ENCODE measurements at regions not wholly inside any gene's neighbourhood (a gene's known extent, or its start where the extent isn't known, plus 50 kb on each side); places are given as distances from the start of the nearest gene placed in this dataset.

DNA sequence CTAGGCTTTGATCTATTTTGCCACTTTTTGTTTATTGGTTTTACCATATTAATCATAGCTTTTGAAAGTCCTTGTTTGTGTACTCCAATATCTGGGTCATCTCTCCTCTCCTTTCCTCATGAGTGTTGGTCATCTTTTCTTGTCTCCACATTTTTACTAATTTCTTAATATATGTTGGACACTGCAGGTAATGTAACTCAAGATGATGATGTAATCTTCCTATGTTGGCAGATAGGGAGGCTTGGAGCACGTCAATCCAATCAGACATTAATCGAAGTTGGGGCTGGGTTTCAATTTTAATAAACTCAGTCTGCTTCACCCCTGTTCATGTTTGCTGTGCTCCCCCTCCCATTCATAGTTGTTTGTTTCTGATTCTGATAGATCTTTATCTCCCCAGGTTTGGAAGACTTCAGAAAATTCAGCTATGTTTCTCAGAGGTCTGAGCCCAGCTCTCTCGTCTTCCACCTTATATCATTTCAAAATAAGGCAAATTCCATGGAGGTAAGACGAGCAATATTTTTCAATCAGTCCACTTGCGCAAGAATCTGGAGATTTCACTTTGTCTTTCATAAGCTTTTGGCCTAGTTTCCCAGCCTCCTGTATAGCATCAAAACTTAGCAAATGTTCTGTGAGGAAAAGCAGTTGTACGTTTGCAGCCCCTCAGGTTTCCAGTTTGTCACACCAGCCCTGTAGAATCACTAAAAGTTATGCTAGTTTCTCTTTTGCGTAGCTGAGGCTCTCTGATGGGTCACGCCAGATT, 504.1 kb downstream of the TMTC2 start:
- no peak overlapping the region for H4K5ac ChIP-seq (ENCODE audit: insufficient read length, low read depth, low read length)
- no peaks in the 10 kb centered on the region for H3K4me1 ChIP-seq (replicated peaks in 1 of 4; ENCODE audit: control insufficient read depth in 3 of 4, insufficient read depth in 4 of 4, low read length in 3 of 4)
- no peak overlapping the region for H3K4me3 ChIP-seq (ENCODE audit: extremely low read depth in 1 of 4, insufficient read depth in 2 of 4, low read depth in 3 of 4, low read length in 4 of 4)
- POLR2A ChIA-PET (ENCODE audit: partially characterized antibody) = no interaction called here
- CTCF ChIA-PET (ENCODE audit: partially characterized antibody) = interaction anchor here (0.8 kb wide), 1 partner anchor 13 kb away, joined by 3 read pairs; no protein-coding TSS in a partner anchor
- no peak overlapping the region for H2AFZ ChIP-seq (ENCODE audit: low read length)
- no peaks in the 10 kb centered on the region for H3K23me2 ChIP-seq (ENCODE audit: low read depth, low read length)
- H3K4ac ChIP-seq (replicated peaks; ENCODE audit: insufficient read length, low read depth, low read length) = no peak overlapping the region
- no peak overlapping the region for H3K18ac ChIP-seq (ENCODE audit: extremely low read depth, low read length)
- 81% methylated on average over 8 of the region's 8 CpGs; no CpG with 5 or more reads in 1 of the 2 experiments for WGBS, 2 experiments (ENCODE audit: extremely low coverage in 1 of 2, insufficient coverage in 1 of 2, insufficient read length in 1 of 2, insufficient replicate concordance in 2 of 2, low coverage in 1 of 2, low lambda C conversion rate in 2 of 2, missing lambda C conversion rate in 1 of 2)
- H3K27me3 ChIP-seq (replicated peaks in 1 of 4; ENCODE audit: control insufficient read depth in 3 of 4, extremely low read depth in 1 of 4, insufficient read depth in 3 of 4, low read length in 3 of 4) = no peaks in the 10 kb centered on the region
- H3K9me3 ChIP-seq (ENCODE audit: insufficient read depth in 2 of 2, low read depth in 1 of 2, low read length in 1 of 2) = no peaks in the 10 kb centered on the region
- H3K36me3 ChIP-seq (ENCODE audit: control insufficient read depth in 2 of 4, insufficient read depth in 4 of 4, low read length in 3 of 4) = no peaks in the 10 kb centered on the region
- no peak overlapping the region for H2BK15ac ChIP-seq (ENCODE audit: low read length)
- H2AK5ac ChIP-seq (ENCODE audit: low read depth, low read length) = no peak overlapping the region
- H4K8ac ChIP-seq (ENCODE audit: extremely low read depth, insufficient read depth, low read length) = no peak overlapping the region
- no peak overlapping the region for H3K23ac ChIP-seq (ENCODE audit: insufficient read length)
- no peaks in the 10 kb centered on the region for H3K79me1 ChIP-seq (ENCODE audit: low read depth, low read length)
- no peak overlapping the region for H2BK12ac ChIP-seq (ENCODE audit: low read depth, low read length)
- no peak for FAIRE-seq
- no peak overlapping the region for H4K91ac ChIP-seq (replicated peaks; ENCODE audit: insufficient read length, low read length)
- DNase-seq (ENCODE audit: low read depth in 1 of 2, low spot score in 2 of 2) = no peak
- H2BK20ac ChIP-seq (ENCODE audit: low read length) = no peak overlapping the region
- no peaks in the 10 kb centered on the region for H4K20me1 ChIP-seq (replicated peaks in 1 of 2; ENCODE audit: control insufficient read depth in 1 of 2, insufficient read depth in 2 of 2, low read length in 2 of 2)
- H3K9ac ChIP-seq (replicated peaks in 1 of 4; ENCODE audit: extremely low read depth in 1 of 4, low read depth in 3 of 4, low read length in 3 of 4) = no peak overlapping the region
- H3K4me2 ChIP-seq (ENCODE audit: insufficient read depth in 1 of 2, low read depth in 2 of 2, low read length in 2 of 2) = no peak overlapping the region
- TF ChIP-seq SRF (IDR thresholded peaks at IDR 0.05; ENCODE audit: low read depth, low read length) (no peak), KDM5A (IDR thresholded peaks at IDR 0.05; ENCODE audit: low read length) (no peak), POLR2AphosphoS5 (IDR thresholded peaks at IDR 0.05; ENCODE audit: low read depth, low read length) (no peak), JUN (IDR thresholded peaks at IDR 0.05; ENCODE audit: low read depth, low read length) (no peak), EP300 (IDR thresholded peaks at IDR 0.05; ENCODE audit: borderline replicate concordance in 1 of 2, low read depth in 2 of 2, low read length in 2 of 2) (no peak), RBBP5 (IDR thresholded peaks at IDR 0.05; ENCODE audit: borderline replicate concordance, low read depth, low read length) (no peak), CREB1 (IDR thresholded peaks at IDR 0.05) (no peak), JUND (IDR thresholded peaks at IDR 0.05; ENCODE audit: low read length) (no peak)
- TF ChIP-seq, protein P1, sequence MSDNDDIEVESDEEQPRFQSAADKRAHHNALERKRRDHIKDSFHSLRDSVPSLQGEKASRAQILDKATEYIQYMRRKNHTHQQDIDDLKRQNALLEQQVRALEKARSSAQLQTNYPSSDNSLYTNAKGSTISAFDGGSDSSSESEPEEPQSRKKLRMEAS (IDR thresholded peaks at IDR 0.05) = no peak
- no peaks in the 10 kb centered on the region for H3K79me2 ChIP-seq (ENCODE audit: control insufficient read depth in 1 of 2, insufficient read depth in 2 of 2, low read length in 2 of 2)
- H2BK120ac ChIP-seq (replicated peaks; ENCODE audit: low read depth, low read length) = no peak overlapping the region
- H2BK5ac ChIP-seq (ENCODE audit: low read depth, low read length) = no peak overlapping the region
- H3K14ac ChIP-seq (ENCODE audit: insufficient read length) = no peak overlapping the region
- H3K56ac ChIP-seq (replicated peaks; ENCODE audit: insufficient read length, low read depth, low read length) = no peak overlapping the region
- H3K27ac ChIP-seq (ENCODE audit: low read depth, low read length) = no peak overlapping the region

All from H1 (cell line).